ENCODE measurements at regions not wholly inside any gene's neighbourhood (a gene's known extent, or its start where the extent isn't known, plus 50 kb on each side); places are given as distances from the start of the nearest gene placed in this dataset.

DNA sequence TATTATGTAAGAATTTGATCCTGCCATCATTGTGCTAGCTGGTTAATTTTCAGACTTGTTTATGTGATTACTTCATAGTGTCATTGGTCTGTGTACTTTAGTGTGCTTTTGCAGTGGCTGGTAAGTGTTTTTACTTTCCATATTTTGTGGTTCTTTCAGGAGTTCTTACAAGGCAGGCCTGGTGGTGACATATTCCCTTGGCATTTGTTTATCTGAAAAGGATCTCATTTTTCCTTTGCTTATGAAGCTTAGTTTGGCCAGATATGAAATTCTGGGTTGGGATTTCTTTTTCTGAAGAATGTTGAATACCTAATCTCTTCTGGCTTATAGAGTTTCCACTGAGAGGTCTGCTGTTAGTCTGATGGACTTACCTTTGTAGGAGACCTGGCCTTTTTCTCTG, 72.8 kb upstream of the MC4R start:
- DNase-seq (ENCODE audit: low spot score), result no peak

DNA sequence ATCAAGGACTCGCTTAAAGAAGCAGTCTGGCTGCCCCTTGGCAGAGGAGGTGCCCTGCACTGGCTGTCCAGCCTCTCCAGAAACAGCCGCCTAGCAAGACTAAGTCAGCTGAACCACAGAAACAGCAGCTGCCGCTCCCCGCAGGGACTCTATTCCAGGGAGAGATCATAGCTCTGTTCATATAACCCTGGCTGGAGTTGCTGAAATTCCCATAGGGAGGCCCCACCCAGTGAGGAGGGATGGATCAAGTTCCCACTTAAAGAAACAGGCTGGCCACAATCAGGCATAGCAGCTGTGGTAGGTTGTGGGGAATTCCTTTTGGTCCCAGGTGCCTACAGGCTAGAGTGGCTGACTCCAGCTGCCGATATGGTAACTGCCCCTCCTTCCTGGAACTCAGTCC, 74.2 kb upstream of the MC4R start:
- DNase-seq (ENCODE audit: low spot score), result no peak

DNA sequence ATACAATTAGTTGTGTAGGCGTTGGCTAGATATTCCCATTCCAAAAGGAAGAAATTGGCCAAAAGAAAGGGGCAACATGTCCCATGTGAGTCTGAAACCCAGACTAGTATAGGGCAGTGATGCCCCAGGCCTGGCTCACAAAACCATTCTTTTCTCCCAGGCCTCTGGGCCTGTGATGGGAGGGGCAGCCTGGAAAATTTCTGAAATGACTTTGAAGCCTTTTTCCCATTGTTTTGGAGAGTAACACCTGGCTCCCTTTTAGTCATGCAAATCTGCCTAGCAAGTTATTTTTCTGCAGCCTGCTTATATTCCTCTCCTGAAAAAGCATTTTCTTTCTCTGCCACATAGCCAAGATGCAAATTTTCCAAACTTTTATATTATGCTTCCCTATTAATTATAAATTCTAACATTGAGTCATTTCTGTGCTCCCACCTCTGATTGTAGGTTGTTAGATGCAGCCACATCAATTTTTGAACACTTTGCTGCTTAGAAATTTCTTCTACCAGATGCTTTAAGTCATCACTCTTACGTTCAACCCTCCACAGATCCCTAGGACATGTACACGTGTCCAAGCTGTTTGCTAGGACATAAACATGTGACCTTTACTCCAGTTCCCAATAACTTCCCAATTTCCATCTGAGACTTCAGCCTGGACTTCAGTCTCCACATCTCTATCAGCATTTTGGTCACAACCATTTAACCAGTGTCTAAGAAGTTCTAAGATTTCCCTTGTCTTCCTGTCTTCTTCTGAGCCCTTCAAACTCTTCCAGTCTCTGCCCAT, 76.1 kb upstream of the MC4R start:
- DNase-seq (ENCODE audit: low spot score), result no peak

DNA sequence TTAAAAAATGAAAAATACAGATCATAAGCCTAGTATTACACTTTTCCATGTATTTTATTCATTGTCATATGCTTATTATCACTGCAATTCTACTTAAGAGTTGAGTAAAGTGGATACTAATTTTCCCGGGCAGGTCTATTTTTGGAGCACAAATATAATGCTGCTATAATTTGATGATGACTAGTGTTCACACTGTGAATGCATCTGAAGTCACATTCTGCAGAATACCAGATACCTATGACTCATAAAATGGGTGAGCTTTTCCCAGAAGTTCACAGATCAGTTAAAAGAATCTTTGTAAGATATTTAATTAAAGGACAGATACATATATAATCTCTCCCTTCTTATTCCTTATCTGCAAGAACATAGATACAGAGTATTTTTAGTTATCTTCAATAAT, 79.8 kb upstream of the MC4R start:
- peak; percentile 84 for DNase-seq (ENCODE audit: low spot score)

DNA sequence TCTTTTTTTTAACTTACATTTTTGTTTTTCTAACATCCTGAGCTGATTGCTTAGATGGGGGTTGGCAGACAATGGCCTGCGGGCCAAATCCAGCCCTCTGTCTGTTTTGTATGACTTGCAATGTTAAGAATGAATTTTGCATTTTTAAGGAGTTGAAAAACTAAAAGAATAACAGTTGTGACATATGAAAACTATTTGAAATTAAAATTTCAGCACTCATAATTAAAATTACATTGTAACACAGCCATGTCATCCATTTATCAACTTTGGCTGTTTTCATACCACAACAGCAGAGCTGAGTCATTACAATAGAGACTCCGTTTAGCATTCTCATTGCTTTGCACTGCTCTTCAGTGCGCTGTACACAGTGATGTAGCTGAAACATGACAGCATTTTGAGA, 94.1 kb upstream of the MC4R start:
- DNase-seq (ENCODE audit: low spot score), result no peak

DNA sequence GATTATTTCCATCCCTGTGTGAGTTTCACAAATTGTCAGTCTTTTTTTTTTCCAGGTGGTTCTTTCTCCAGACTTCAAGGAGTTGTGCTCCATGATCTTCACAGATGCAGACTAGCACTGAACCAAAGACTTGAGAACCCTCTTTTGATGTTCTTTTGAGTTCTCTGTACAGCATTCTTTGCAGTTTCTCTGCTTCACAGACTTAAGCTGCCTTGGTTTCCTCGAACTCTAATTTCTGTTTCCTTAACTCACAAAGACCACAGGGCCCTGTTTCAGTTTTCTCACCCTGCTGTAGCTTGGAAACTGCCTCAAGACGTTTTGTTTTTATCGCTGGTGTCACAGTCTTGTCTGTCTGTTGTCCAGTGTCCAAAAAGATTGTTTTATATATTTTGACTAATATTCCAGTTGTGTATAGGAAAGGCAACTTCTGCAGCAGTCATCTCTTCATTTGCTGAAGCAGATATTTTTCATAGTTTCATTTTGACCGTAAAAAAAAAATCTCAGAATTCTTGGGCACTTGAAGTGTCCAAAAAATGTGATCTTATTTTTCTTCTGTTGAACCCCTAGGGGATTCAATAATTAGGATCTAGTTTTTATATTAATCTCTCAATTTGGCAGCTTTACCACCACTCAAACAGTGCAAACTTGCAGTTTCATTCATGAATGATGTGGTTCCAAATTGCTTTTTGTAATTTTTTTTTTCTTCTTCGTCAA, 97.0 kb upstream of the MC4R start:
- no peak for DNase-seq (ENCODE audit: low spot score)

DNA sequence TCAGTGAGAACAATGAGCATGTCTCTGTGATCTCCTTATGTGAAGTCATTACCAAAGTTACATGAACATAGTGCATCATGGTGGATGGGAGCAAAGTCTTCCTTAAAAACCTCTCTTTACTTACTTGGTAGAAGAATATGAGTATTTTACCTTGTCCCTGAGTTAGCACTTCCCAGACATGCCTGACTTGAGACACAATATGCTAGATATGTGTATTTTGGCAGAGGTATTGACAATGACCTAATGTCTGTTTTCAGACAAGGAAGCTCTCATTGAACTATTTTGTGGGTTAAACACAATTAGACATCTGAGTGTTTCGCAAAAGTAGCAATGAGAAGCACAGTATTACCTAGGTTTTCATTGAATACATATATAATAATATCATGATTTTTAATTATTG, 99.1 kb upstream of the MC4R start:
- no peak for DNase-seq (ENCODE audit: low spot score)

DNA sequence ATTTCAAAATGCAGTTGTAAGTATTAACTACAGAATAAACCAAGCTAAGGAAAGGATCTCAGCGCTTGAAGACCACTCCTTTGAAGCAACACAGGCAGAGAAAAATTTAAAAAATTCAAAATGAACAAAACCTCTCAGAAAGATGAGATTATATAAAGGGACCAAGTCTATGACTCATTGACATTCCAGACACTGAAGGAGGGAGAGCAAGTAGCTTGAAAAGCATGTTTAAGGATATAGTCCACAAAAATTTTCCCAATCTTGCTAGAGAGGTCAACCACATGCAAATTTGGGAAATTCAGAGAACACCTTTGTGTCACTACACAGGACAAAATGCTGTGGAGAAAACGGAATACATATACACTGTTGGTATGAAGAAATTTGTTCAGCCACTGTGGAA, 112.6 kb upstream of the MC4R start:
- peak; percentile 3 for DNase-seq (ENCODE audit: low spot score)

DNA sequence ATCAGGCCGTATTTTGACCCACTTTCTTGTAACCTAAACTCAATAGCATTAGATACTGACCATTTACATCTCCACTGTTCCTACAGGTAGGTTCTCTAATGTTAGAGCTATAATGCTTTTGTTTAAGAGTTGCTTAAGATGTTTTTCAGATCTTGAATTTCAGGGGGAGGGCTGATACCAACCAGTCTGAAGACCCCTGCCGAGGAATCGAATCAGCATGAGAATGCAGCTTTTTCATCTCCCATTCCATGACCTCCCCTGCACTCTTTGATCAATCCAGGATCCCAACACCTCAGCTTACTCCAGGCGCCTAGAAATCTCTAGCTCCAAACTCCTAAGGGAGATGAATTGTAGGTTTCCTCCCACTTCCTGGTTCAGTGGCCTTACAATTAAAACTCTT, 120.5 kb upstream of the MC4R start:
- DNase-seq (ENCODE audit: low spot score), result no peak

DNA sequence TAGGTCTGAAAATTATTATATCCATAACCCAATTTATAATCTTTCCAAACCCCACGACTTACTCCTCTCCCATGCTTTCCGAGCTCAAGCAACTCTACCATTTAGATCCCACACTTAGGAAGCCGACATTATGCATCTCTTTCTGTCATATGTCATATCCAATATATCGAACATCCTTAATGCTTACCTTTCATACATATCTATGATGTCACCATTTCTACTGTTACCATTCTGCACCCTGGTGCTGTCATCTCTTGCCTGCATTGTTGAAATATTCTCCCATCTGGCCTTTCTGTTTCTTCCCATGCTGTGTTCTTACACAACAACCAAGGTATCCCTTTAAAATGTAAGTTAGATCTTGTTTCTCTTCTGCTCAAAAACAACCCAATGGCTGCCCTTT, 127.1 kb upstream of the MC4R start:
- DNase-seq (ENCODE audit: low spot score), result no peak

DNA sequence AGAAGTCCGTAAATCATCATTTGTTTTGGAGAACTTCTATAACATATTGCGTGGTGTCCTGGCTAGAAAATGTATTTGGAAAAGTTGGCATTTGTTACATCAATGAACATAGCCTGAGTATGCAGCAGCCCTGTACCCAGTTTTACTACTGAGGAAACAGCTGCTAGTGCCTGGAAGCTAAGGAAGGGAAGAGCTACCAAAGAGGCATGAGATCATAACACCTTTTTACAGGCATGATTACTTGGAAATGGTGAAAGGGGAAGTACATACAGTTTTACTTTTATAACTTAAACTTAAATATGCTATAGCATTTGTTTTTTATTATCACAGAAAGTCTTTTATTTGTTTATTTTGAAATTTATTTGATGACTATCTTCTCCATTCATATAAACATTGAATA, 128.4 kb upstream of the MC4R start:
- no peak for DNase-seq (ENCODE audit: low spot score)

DNA sequence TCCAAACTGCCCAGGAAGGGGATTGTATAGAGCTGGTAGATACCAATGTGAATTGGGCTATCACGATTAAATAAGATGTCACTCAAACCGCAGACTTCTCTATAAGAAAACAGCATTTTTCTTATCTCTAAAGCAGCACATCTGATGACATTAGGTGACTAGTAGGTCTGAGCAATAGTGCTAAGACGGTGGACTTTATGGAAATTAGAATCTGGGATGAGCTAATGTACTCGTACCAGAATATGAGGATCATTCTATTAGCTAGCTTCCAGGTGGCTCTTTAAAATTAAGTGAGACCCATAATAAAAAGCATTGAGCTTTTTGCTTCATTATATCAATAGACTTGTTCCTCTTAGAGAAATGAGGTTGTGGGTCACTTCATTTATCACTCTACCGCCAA, 130.0 kb upstream of the MC4R start:
- DNase-seq (ENCODE audit: low spot score), result no peak

DNA sequence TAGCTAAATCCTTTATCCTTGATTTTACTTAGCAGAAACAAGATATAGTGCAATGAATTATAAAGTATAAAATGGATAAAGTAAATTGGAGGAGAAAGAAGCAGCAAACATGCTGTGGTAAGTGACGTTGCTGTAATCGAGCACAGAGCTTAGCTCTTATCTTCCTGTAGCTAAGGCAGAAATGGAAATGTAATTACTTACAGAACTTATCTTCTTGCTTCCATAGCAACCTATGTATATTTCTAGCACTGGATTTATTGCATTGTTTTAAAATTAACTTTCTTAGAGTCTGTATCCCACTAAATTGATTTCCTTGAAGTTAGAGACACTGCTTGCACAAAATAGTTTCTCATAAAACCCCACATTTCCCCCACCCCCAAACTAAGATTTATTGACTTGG, 130.6 kb upstream of the MC4R start:
- DNase-seq (ENCODE audit: low spot score), result no peak

DNA sequence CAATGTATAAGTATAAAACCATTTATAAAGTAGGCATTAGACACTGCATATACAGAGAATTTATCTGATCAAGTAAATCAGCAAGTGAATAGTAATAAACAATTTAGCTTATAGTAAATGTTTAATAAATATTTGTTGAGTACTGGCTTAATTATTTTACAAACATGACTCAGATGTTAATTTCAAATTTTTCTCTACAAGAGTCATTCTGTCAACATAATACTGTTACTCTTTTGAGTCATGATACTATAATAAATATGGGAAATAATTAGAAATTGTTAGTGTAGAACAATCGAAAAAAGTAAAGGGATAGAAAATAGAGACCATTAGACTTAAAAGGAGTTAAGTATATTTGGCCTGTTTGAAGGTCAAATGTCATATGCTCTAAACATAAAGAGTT, 133.6 kb upstream of the MC4R start:
- DNase-seq (ENCODE audit: low spot score), result no peak

DNA sequence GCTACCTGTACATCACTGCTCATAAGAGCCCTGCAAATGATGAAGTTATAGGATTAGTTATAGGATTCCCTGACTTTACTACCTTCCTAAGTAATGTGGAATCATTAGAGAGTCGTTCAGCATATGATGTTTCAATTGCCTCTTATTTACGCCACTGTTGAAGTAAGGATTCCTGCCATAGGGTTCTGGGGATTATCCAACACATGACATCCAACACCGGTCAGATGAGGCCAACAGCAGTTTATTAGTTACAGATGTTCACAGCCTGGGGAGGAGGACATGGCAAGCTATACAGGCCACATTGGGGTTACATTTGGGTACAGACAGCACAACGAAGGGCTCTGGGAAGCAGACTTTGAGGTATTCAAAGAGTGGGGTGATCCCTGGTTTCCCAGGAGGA, 134.1 kb upstream of the MC4R start:
- DNase-seq (ENCODE audit: low spot score), result no peak

DNA sequence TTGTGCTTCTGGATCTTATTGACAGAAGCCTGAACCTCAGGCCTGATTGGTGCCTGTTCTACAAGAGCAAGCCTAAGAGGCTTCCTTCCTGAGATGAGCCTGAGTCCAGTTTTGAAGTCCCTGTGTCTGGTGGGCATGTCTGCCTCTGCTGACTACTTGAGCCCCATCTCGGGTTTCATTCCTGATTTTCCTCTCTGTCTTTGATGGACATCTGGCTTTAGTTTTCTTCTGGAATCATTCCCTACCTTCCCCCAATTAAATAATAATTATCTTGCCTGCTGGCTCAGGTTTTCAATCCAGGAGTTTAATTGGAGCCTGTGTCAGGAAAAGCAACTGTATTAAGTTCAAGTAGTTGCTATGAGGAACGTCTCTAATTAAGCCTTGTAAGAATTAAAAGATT, 135.5 kb upstream of the MC4R start:
- DNase-seq (ENCODE audit: low spot score), result no peak

DNA sequence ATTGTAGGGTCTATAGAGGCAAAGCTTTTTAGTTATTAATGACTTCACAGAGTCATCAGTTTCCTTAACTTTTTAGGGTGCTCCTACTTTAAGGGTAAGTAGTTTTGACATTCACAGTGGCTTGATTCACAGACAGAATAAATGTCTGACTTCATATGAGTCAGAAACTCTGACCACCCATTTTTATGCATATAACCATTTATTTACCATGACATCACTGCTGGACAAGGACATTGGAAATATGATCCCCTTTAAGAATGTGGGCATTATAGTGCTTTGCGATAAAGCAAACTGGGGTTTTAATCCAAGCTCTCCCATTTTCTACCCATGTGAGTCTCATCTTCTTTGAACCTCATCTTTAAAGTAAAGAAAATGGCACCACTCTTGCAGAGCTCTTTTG, 162.0 kb upstream of the MC4R start:
- peak; percentile 3 for DNase-seq (ENCODE audit: low spot score)

DNA sequence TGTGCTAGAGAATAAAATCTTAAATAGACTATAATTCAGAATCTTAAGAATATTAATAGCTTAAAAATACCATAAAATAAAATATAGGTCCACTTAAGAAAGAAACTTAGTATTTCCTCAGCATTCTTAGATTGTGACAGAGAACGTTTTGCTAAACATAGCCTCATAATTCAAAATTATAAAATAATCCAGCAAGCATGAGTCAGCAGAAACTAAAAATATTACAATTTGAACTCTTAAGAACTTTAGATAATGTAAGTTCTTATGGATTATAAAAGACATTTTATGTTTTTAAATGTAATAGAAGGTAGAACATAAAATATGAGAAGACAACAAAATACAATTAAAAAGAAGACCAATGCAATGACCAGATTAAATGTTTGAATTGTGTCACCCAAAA, 164.5 kb upstream of the MC4R start:
- no peak for DNase-seq (ENCODE audit: low spot score)

DNA sequence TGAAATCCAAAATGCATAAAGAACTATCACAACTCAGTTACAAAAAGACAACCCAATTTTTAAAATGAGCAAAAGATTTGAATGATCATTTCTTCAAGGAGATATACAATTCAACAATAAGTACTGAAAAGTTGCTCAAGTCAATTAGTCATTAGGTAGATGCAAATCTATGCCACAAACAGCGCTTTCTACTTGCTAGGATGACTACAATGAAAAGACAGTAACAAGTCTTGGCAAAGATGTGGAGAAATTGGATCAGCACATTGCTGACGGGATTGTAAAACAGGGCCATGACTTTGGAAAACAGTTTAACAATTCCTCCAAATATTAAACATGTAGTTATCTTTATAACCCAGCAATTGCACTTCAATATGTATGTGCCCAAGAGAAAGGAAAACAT, 166.3 kb upstream of the MC4R start:
- no peak for DNase-seq (ENCODE audit: low spot score)

DNA sequence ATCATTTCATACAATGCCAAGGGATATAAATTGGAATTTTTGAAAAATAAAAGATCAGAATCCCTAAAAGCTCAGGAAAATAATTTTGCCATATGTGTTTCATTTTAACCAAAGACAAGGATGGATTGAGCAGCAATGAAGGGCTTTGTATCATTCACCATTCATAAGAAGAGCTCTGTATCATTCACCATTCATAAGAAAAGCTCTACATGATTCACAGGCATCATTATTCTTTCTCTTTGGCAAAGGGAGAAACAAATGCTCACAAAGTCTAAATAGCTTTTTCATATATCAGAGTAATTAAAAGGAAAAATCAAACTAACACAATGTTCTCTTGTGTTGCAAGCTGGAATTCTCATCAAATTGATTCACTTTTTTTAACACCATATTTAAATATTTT, 169.1 kb upstream of the MC4R start:
- peak; percentile 33 for DNase-seq (ENCODE audit: low spot score)

DNA sequence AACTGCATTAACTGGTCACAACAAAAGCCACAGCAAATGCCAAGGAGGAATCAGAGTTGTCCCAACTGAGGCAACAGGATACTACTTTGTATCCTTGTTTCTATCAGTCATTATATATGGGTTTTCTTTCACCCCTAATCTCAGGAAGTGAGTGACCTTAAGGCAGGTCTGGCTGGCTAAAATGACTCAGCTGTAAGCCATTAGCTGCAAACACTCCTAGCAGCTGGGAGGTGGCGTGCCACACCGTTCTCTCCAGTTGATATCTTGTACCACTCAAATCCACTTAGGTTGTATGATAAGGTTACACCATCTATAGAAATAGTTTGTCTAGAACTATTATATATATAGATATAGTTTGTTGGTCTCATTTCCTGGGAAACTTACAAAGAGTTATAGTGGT, 171.1 kb upstream of the MC4R start:
- DNase-seq (ENCODE audit: low spot score), result no peak

DNA sequence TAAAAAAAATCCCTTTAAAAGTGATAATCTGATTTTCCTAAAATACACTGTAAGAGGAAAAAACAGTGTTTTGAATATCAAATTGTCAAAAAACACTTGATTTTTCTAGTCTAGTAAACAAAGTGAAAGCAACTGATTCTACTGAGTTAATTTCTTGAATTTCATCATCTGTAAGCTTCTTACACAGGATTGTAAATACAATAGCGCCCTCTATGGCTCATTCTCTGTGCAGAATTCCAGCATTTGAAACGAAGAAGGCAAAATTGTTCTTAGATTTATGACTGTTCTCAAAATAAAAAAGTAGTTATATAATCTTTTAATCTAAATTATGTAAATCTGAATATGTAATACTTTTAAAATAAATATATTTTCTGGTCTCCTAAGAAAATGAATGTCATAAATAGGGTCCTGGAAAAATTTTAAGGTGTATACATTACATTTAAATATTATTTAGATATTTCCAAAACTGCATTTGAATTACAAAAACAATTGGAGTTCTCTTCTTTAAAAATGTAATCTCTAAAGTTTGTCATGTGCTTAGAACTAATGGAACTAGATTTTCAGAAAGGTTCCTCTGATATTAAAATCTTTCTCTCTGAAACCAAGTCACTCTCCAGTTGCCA, 176.9 kb upstream of the MC4R start:
- DNase-seq (ENCODE audit: low spot score), result peak; percentile 32

DNA sequence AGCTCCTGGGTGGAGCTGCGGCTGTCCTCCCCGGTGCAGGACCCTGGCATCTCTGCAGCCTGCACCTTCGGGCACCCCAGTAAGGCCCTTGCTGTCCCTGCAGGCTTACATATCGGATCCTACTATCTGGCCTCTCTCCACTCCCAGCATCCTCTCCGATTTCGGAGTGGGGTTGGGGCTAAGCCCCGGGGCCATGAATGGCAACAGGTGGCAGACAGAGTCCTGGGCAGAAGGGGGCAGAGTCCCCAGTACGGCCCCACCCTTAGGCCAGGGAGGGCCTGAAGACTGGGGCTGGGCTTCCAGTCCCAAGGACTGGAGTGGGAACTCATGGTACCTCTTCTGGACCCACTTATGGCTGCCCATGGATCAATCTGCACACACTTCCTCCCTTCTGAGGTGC, 180.4 kb upstream of the MC4R start:
- DNase-seq (ENCODE audit: low spot score), result no peak

DNA sequence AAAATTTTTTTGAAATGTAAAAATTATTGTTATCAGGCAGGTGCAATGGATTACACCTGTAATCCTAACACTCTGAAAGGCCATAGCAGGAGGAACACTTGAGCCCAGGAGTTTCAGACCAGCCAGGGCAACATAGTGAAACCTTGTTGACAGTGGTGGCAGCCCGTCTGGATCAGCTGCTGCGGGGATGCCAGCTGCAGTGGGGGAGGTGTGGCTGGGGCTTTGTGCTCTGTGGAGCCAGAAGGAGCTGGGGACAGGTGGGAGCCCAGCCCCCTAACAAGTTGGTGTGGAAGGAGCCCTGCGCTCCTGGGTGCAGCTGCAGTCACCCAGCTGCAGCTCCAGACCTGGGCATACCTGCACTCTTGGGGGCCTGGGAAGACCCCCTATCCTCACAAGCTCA, 182.4 kb upstream of the MC4R start:
- DNase-seq (ENCODE audit: low spot score), result no peak
